ENCODE measurements at regions not wholly inside any gene's neighbourhood (a gene's known extent, or its start where the extent isn't known, plus 50 kb on each side); places are given as distances from the start of the nearest gene placed in this dataset.

DNA sequence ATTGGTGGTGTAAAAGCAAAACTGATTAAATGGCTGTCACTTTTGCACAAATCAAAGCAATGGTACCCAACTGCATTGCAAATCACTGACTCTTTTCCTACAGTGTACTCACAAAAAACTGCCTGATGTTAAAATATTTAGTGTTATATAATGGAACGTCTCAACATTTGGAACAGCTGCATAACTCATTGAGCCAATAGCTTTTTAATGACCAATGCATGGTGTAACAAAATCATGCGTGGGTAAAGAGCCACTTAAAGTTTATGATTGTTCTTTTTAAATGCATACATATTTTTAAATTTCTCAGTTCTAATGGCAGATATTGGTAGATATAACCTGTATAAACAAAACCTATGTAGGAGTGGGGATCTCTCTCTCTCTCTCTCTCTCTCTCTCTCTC, 204.0 kb upstream of the MPHOSPH6 start:
- H3K4me3 ChIP-seq (ENCODE audit: low read length), result no peak overlapping the region
- H3K27me3 ChIP-seq (ENCODE audit: control insufficient read depth, insufficient read depth, low read length), result peaks cover 9% of the 10 kb centered on the region
- no peak overlapping the region for H3K9ac ChIP-seq (ENCODE audit: low read depth, low read length)
- no peaks in the 10 kb centered on the region for H3K36me3 ChIP-seq (ENCODE audit: insufficient read depth, low read length)
- H3K4me1 ChIP-seq (ENCODE audit: control insufficient read depth, insufficient read depth, low read length), result no peaks in the 10 kb centered on the region
- no peaks in the 10 kb centered on the region for H3K9me3 ChIP-seq (replicated peaks; ENCODE audit: low read length)
- H3K4me2 ChIP-seq (ENCODE audit: low read length), result no peak overlapping the region

- H3K9ac ChIP-seq (ENCODE audit: low read depth, low read length), result no peak overlapping the region
- H3K9me3 ChIP-seq (replicated peaks; ENCODE audit: low read length), result no peaks in the 10 kb centered on the region
- no peak overlapping the region for H3K4me2 ChIP-seq (ENCODE audit: low read length)
- H3K36me3 ChIP-seq (ENCODE audit: insufficient read depth, low read length), result no peaks in the 10 kb centered on the region
- H3K27me3 ChIP-seq (ENCODE audit: control insufficient read depth, insufficient read depth, low read length), result peaks cover 9% of the 10 kb centered on the region
- H3K4me1 ChIP-seq (ENCODE audit: control insufficient read depth, insufficient read depth, low read length), result no peaks in the 10 kb centered on the region
- H3K4me3 ChIP-seq (ENCODE audit: low read length), result no peak overlapping the region
These were observed 200.3 kb upstream of the MPHOSPH6 start for GRCh38 chr16:82370282-82370681.

DNA sequence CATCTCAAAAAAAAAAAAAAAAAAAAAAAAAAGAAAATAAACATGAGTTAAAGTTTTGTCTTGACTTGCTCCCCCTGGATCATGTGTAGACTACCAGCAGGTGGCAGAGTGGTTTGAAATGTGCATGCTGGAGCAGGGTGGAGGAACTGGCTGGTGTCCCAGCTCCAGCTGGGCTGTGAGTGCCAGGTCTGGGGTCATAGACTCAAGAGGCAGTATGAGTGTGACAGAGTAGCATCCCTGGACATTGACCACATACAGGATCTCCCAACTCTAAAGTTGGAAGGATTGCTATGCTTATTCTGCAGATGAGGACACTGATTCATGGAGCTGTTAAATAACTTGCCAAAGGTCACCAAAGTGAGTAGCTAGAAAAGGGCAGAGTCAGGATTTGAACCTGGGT, 198.0 kb upstream of the MPHOSPH6 start:
- H3K4me2 ChIP-seq (ENCODE audit: low read length), result no peak overlapping the region
- H3K9me3 ChIP-seq (replicated peaks; ENCODE audit: low read length), result no peaks in the 10 kb centered on the region
- peaks cover 9% of the 10 kb centered on the region for H3K27me3 ChIP-seq (ENCODE audit: control insufficient read depth, insufficient read depth, low read length)
- H3K4me1 ChIP-seq (ENCODE audit: control insufficient read depth, insufficient read depth, low read length), result no peaks in the 10 kb centered on the region
- no peak overlapping the region for H3K9ac ChIP-seq (ENCODE audit: low read depth, low read length)
- H3K36me3 ChIP-seq (ENCODE audit: insufficient read depth, low read length), result no peaks in the 10 kb centered on the region
- no peak overlapping the region for H3K4me3 ChIP-seq (ENCODE audit: low read length)

DNA sequence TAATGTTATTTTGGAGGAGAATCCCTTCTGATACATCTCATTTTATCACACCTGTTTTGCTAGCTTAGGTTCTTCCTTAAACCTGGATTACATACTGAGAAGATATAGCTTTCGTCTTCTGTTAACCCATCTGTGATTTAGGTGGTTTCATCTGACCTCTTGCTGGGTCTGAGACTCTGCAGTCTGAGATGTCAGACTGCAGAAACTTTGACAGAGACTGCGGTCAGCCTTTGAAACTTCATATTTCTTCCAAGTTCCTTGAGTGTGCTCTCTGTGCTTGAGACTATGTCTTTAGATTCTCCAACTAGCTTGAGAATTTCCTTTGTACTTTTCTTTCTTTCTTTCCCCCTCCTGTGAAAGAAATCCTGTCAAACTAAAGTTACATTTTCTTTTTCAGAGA, 196.4 kb upstream of the MPHOSPH6 start:
- Histone ChIP-seq H3K4me2 (ENCODE audit: low read length) (no peak overlapping the region), H3K9ac (ENCODE audit: low read depth, low read length) (no peak overlapping the region), H3K4me1 (ENCODE audit: control insufficient read depth, insufficient read depth, low read length) (no peaks in the 10 kb centered on the region), H3K9me3 (replicated peaks; ENCODE audit: low read length) (no peaks in the 10 kb centered on the region), H3K27me3 (ENCODE audit: control insufficient read depth, insufficient read depth, low read length) (peaks cover 8% of the 10 kb centered on the region), H3K36me3 (ENCODE audit: insufficient read depth, low read length) (no peaks in the 10 kb centered on the region), H3K4me3 (ENCODE audit: low read length) (no peak overlapping the region)

DNA sequence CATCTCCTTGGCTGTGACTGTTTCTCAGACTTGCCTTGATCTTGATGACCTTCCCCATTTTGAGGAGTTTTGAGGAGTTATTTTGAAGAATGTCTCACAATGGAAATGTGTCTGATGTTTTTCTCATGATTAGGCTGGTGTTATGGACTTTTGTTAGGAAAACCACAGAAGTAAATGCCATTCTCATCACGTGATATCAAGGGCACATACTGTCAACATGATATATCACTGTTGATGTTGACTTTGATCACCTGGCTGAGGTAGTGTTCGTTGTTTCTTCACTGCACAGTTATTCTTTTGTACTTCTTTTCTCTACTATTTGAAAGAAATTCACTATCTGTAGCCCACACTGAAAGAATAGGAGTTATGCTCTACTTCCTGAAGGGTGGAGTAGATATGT, 194.7 kb upstream of the MPHOSPH6 start:
- Histone ChIP-seq H3K4me3 (ENCODE audit: low read length) (no peak overlapping the region), H3K27me3 (ENCODE audit: control insufficient read depth, insufficient read depth, low read length) (peaks cover 8% of the 10 kb centered on the region), H3K4me2 (ENCODE audit: low read length) (no peak overlapping the region), H3K9ac (ENCODE audit: low read depth, low read length) (no peak overlapping the region), H3K9me3 (replicated peaks; ENCODE audit: low read length) (no peaks in the 10 kb centered on the region), H3K36me3 (ENCODE audit: insufficient read depth, low read length) (no peaks in the 10 kb centered on the region), H3K4me1 (ENCODE audit: control insufficient read depth, insufficient read depth, low read length) (no peaks in the 10 kb centered on the region)

DNA sequence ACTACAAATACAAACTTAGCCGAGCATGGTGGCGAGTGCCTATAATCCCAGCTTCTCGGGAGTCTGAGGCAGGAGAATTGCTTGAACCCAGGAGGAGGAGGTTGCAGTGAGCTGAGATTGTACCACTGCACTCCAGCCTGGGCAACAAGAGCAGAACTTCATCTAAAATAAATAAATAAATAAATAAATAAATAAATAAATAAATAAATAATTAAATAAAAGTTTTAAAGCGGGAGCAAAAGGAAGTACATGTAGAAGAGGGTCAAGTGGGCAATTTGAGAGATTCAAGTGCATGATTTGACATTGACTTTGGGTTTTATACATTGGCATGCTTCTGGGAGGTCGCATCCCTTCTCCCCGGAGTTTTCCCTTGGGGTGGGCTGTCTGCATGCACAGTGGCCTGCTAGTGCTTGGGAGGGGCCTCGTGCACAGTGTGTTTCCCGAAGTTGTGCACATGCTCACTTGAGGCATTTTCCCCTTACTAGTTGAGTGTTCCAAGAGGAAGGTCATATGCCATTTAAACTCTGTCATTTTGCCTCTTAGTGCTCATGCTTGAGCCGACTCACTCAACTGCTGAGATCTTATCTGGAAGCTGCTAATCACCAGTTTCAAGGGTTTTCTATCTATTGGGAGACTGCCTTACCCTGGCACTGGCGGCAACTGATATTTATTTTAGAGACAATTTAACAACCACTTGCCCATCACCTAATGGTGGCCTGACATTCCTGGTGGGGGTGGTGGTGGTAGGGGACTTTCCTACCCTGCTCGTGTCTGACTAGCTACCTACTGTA, 193.2 kb upstream of the MPHOSPH6 start:
- no peak overlapping the region for H3K4me2 ChIP-seq (ENCODE audit: low read length)
- peaks cover 10% of the 10 kb centered on the region for H3K27me3 ChIP-seq (ENCODE audit: control insufficient read depth, insufficient read depth, low read length)
- H3K9ac ChIP-seq (ENCODE audit: low read depth, low read length), result no peak overlapping the region
- no peaks in the 10 kb centered on the region for H3K9me3 ChIP-seq (replicated peaks; ENCODE audit: low read length)
- no peaks in the 10 kb centered on the region for H3K36me3 ChIP-seq (ENCODE audit: insufficient read depth, low read length)
- no peaks in the 10 kb centered on the region for H3K4me1 ChIP-seq (ENCODE audit: control insufficient read depth, insufficient read depth, low read length)
- no peak overlapping the region for H3K4me3 ChIP-seq (ENCODE audit: low read length)

DNA sequence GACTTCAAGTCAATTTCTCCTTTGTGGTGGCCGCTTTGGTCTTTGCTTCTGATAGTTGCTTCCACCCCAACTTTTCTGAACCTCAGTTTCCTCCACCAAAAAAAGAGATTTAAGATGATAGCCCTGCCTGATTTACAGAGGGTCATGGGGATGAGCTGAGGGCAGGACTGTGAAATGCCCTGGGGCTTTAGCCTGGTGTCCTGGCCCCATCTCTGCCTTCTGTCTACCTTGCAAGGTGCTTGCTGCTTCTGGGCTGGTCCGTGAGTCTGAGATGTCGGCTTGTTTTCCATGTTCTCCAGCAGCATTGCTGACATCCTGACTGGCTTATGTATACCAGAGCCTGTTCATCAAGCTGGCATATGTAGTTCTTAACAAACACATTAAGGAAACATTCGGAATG, 191.9 kb upstream of the MPHOSPH6 start:
- Histone ChIP-seq H3K4me1 (ENCODE audit: control insufficient read depth, insufficient read depth, low read length) (no peaks in the 10 kb centered on the region), H3K4me3 (ENCODE audit: low read length) (no peak overlapping the region), H3K4me2 (ENCODE audit: low read length) (no peak overlapping the region), H3K9me3 (replicated peaks; ENCODE audit: low read length) (no peaks in the 10 kb centered on the region), H3K36me3 (ENCODE audit: insufficient read depth, low read length) (no peaks in the 10 kb centered on the region), H3K27me3 (ENCODE audit: control insufficient read depth, insufficient read depth, low read length) (peaks cover 13% of the 10 kb centered on the region), H3K9ac (ENCODE audit: low read depth, low read length) (no peak overlapping the region)

DNA sequence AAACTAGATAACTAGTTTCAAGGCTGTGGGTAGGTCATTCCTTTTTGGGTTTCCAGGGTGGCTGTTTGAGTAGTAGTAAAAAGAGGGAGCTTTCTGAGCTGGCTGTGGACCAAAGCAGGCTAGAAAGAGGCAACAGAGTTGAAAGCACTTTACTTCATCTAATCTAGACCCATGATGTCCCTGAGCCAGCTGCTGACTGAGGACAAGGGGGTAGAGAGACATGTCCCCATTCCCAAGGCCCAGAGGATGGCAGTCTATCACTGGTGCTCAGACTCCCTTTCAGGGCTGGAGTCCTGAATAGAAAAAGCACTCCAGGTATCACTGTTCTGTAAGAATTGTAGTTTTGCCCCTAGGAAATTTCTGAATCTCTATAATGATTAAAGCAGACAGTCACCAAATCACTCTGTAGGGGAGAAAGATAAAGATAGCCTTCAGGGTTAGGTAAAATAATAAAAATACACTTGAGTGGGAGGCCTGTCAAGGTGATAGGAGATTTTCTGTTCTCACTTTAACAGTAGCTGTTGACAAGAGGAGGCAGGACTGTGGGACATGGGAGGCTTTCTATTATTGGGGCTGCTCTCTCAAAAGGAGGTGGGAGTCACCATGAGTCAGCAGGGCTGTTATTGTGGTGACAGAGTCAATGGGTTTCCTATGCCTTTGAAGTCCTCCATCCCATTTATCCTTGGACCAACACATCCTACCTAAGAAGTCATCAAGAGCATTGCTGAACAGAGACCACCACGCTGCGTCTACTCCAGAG, 190.2 kb upstream of the MPHOSPH6 start:
- Histone ChIP-seq H3K9me3 (replicated peaks; ENCODE audit: low read length) (no peaks in the 10 kb centered on the region), H3K36me3 (ENCODE audit: insufficient read depth, low read length) (no peaks in the 10 kb centered on the region), H3K4me2 (ENCODE audit: low read length) (no peak overlapping the region), H3K27me3 (ENCODE audit: control insufficient read depth, insufficient read depth, low read length) (peaks cover 13% of the 10 kb centered on the region), H3K4me1 (ENCODE audit: control insufficient read depth, insufficient read depth, low read length) (no peaks in the 10 kb centered on the region), H3K9ac (ENCODE audit: low read depth, low read length) (no peak overlapping the region), H3K4me3 (ENCODE audit: low read length) (no peak overlapping the region)

DNA sequence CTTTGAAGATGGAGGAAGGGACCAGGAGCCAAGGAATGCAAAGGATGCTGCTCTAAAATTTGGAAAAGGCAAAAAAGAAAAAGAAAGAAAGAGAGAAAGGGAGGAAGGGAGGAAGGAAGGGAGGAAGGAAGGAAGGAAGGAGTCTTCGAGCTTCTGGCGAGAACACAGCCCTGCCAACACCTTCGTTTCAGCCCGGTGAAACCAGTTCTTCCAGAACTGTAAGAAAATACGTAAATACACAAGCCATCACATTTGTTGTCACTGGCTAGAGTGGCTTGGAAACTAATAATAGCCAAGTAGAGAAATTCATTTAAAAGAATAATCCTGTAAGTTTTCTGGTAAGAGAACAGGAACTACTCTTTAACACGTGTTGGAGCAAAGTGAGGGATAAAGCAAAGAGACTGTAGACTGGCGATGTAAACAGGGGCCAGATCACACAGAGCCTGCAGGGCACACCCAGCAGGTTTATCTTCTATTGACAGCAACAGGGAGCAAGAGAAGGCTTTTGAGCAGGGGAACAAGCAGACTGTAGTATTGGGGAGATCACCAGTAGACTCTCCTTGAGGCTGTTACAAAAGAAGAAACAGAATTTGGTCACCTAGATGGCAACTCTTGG, 188.7 kb upstream of the MPHOSPH6 start:
- H3K4me3 ChIP-seq (ENCODE audit: low read length), result no peak overlapping the region
- no peak overlapping the region for H3K4me2 ChIP-seq (ENCODE audit: low read length)
- no peaks in the 10 kb centered on the region for H3K36me3 ChIP-seq (ENCODE audit: insufficient read depth, low read length)
- peaks cover 13% of the 10 kb centered on the region for H3K27me3 ChIP-seq (ENCODE audit: control insufficient read depth, insufficient read depth, low read length)
- no peak overlapping the region for H3K9ac ChIP-seq (ENCODE audit: low read depth, low read length)
- H3K4me1 ChIP-seq (ENCODE audit: control insufficient read depth, insufficient read depth, low read length), result no peaks in the 10 kb centered on the region
- H3K9me3 ChIP-seq (replicated peaks; ENCODE audit: low read length), result no peaks in the 10 kb centered on the region

GRCh38 chr16:82358161-82358560, 188.1 kb upstream of the MPHOSPH6 start:
- Histone ChIP-seq H3K9me3 (replicated peaks; ENCODE audit: low read length) (no peaks in the 10 kb centered on the region), H3K27me3 (ENCODE audit: control insufficient read depth, insufficient read depth, low read length) (peaks cover 13% of the 10 kb centered on the region), H3K4me1 (ENCODE audit: control insufficient read depth, insufficient read depth, low read length) (no peaks in the 10 kb centered on the region), H3K4me2 (ENCODE audit: low read length) (no peak overlapping the region), H3K4me3 (ENCODE audit: low read length) (no peak overlapping the region), H3K36me3 (ENCODE audit: insufficient read depth, low read length) (no peaks in the 10 kb centered on the region), H3K9ac (ENCODE audit: low read depth, low read length) (no peak overlapping the region)

DNA sequence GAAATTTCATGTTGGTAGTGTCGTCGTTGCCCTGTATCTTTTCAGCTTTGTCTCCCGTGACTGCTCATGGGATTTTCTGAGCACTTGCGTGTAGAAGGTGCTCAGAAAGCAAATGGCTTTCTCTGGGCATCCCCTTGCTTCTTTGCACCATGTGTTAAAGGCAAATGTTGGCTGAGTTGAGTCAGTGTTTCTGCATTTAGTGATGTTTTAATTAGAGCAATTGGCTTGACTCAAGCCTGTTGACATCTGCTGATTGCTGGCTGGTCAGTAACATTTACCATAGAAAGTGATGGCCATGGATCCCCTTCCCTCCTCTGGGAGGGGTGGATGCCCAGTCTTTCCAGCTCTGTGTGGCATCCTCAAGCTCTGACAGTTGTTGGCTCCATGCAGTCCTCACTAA, 187.2 kb upstream of the MPHOSPH6 start:
- Histone ChIP-seq H3K9me3 (replicated peaks; ENCODE audit: low read length) (no peaks in the 10 kb centered on the region), H3K4me1 (ENCODE audit: control insufficient read depth, insufficient read depth, low read length) (no peaks in the 10 kb centered on the region), H3K4me3 (ENCODE audit: low read length) (no peak overlapping the region), H3K9ac (ENCODE audit: low read depth, low read length) (no peak overlapping the region), H3K36me3 (ENCODE audit: insufficient read depth, low read length) (no peaks in the 10 kb centered on the region), H3K4me2 (ENCODE audit: low read length) (no peak overlapping the region), H3K27me3 (ENCODE audit: control insufficient read depth, insufficient read depth, low read length) (peaks cover 11% of the 10 kb centered on the region)
